DOHH2 (cell line): ENCODE measurements at regions not wholly inside any gene's neighbourhood (a gene's known extent, or its start where the extent isn't known, plus 50 kb on each side); places are given as distances from the start of the nearest gene placed in this dataset.

Experiments used
- H3F3A ChIP-seq: fragments of 200-600 bp; sonication (generic), shearing (Covaris generic); 2 replicates; pipeline ENCODE4 v1.6.0; 2016; ENCODE audit warnings: antibody characterized with exemption, mild to moderate bottlenecking; ENCODE audit not compliant: control insufficient read depth, insufficient read depth
- H3K27ac ChIP-seq: fragments of 200-600 bp; sonication (generic); 2 replicates; pipeline ENCODE4 v1.5.1; 2014; ENCODE audit warnings: low read depth, mild to moderate bottlenecking, low read length, moderate library complexity
- H3K27me3 ChIP-seq: fragments of 200-600 bp; sonication (generic); 2 replicates; pipeline ENCODE4 v1.6.1; 2014; ENCODE audit warnings: mild to moderate bottlenecking, low read length, mixed read lengths; ENCODE audit not compliant: control insufficient read depth
- H3K36me3 ChIP-seq: fragments of 200-600 bp; sonication (generic); 2 replicates; pipeline ENCODE4 v1.6.1; 2014; ENCODE audit warnings: mild to moderate bottlenecking, low read length, moderate library complexity, mixed read lengths; ENCODE audit not compliant: control insufficient read depth
- H3K4me1 ChIP-seq: fragments of 200-600 bp; sonication (generic); 2 replicates; pipeline ENCODE4 v1.6.1; 2014; ENCODE audit warnings: mild to moderate bottlenecking, low read length, mixed read lengths; ENCODE audit not compliant: control insufficient read depth
- H3K4me2 ChIP-seq: fragments of 200-600 bp; sonication (generic); 2 replicates; pipeline ENCODE4 v1.6.0; 2014; ENCODE audit warnings: mild to moderate bottlenecking, low read length, moderate library complexity
- H3K4me3 ChIP-seq: fragments of 200-600 bp; sonication (generic); 2 replicates; pipeline ENCODE4 v1.5.1; 2014; ENCODE audit warnings: mild to moderate bottlenecking, low read length, mixed read lengths
- H3K79me2 ChIP-seq: fragments of 200-600 bp; sonication (generic); 2 replicates; pipeline ENCODE4 v1.6.1; 2014; ENCODE audit warnings: mild to moderate bottlenecking, low read length, mixed read lengths; ENCODE audit not compliant: control insufficient read depth
- H3K9me2 ChIP-seq: fragments of 200-600 bp; sonication (generic); replicated peaks from 2 replicates; pipeline ENCODE4 v1.6.1; 2014; ENCODE audit warnings: mild to moderate bottlenecking, low read length, mixed read lengths; ENCODE audit not compliant: control insufficient read depth
- H3K9me3 ChIP-seq: fragments of 200-600 bp; sonication (generic); 2 replicates; pipeline ENCODE4 v1.6.1; 2014; ENCODE audit warnings: antibody characterized with exemption, low read length, mixed read lengths; ENCODE audit not compliant: control insufficient read depth, insufficient read depth
- H4K20me1 ChIP-seq: fragments of 200-600 bp; sonication (generic); 2 replicates; pipeline ENCODE4 v1.6.0; 2014; ENCODE audit warnings: low read depth, mild to moderate bottlenecking, antibody characterized with exemption, low read length, moderate library complexity; ENCODE audit not compliant: control insufficient read depth, insufficient read depth
- EZH2phosphoT487 ChIP-seq: fragments of 200-600 bp; sonication (generic); IDR thresholded peaks from 2 replicates; pipeline ENCODE4 v1.6.1; 2017; ENCODE audit warnings: borderline replicate concordance, mild to moderate bottlenecking, antibody characterized with exemption, low read length, moderate library complexity, mixed read lengths
- TF ChIP-seq, protein P1 (sequence below): fragments of 200-600 bp; sonication (generic); IDR thresholded peaks from one replicate; pipeline ENCODE4 v1.5.1; 2014; ENCODE audit warnings: antibody characterized with exemption, mild to moderate bottlenecking, low read depth, low read length; ENCODE audit not compliant: poor library complexity, severe bottlenecking

- Histone ChIP-seq H3K36me3 (no peaks in the 10 kb centered on the region), H3F3A (no peaks in the 10 kb centered on the region), H3K4me2 (no peak overlapping the region), H3K4me3 (no peak overlapping the region), H3K27ac (no peak overlapping the region), H3K4me1 (no peaks in the 10 kb centered on the region), H3K9me2 (no peaks in the 10 kb centered on the region), H3K27me3 (no peaks in the 10 kb centered on the region), H3K79me2 (no peaks in the 10 kb centered on the region), H3K9me3 (no peaks in the 10 kb centered on the region), H4K20me1 (no peaks in the 10 kb centered on the region)
- TF ChIP-seq EZH2phosphoT487: no peak
- TF ChIP-seq, protein P1, sequence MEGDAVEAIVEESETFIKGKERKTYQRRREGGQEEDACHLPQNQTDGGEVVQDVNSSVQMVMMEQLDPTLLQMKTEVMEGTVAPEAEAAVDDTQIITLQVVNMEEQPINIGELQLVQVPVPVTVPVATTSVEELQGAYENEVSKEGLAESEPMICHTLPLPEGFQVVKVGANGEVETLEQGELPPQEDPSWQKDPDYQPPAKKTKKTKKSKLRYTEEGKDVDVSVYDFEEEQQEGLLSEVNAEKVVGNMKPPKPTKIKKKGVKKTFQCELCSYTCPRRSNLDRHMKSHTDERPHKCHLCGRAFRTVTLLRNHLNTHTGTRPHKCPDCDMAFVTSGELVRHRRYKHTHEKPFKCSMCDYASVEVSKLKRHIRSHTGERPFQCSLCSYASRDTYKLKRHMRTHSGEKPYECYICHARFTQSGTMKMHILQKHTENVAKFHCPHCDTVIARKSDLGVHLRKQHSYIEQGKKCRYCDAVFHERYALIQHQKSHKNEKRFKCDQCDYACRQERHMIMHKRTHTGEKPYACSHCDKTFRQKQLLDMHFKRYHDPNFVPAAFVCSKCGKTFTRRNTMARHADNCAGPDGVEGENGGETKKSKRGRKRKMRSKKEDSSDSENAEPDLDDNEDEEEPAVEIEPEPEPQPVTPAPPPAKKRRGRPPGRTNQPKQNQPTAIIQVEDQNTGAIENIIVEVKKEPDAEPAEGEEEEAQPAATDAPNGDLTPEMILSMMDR: no peak
Observed at GRCh38 chr13:82116422-82116989, 1765.8 kb downstream of the SLITRK1 start.

DNA sequence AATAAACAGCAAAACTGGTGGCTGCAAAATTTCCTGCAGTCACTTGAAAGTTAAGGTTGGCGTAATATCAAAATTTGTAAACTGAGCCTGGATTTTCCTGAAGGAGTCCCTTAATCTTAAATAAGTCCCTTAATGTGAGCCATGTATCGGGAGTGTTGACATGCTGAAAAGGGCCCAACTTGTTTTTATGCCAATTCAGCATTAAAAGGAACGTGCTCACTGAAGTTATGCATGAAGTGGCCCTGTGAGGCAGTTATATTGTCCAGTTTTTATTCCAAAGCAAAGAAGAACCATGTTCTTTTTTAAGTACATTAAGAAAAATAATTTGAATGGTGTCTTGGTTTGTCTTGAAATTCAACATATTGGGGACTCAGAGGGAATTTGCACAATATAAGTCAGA is 1766.9 kb downstream of the SLITRK1 start:
- H3K27ac ChIP-seq: no peak overlapping the region
- H3K27me3 ChIP-seq: no peaks in the 10 kb centered on the region
- no peaks in the 10 kb centered on the region for H3K36me3 ChIP-seq
- no peaks in the 10 kb centered on the region for H3K9me3 ChIP-seq
- no peak overlapping the region for H3K4me3 ChIP-seq
- no peaks in the 10 kb centered on the region for H3F3A ChIP-seq
- H3K9me2 ChIP-seq: no peaks in the 10 kb centered on the region
- TF ChIP-seq EZH2phosphoT487: no peak
- TF ChIP-seq, protein P1: no peak
- no peaks in the 10 kb centered on the region for H3K4me1 ChIP-seq
- H3K4me2 ChIP-seq: no peak overlapping the region
- no peaks in the 10 kb centered on the region for H4K20me1 ChIP-seq
- H3K79me2 ChIP-seq: no peaks in the 10 kb centered on the region

- Histone ChIP-seq H3K9me3 (no peaks in the 10 kb centered on the region), H3K9me2 (no peaks in the 10 kb centered on the region), H4K20me1 (no peaks in the 10 kb centered on the region), H3K4me1 (no peaks in the 10 kb centered on the region), H3K36me3 (no peaks in the 10 kb centered on the region), H3F3A (no peaks in the 10 kb centered on the region), H3K4me2 (no peak overlapping the region), H3K79me2 (no peaks in the 10 kb centered on the region), H3K4me3 (no peak overlapping the region), H3K27ac (no peak overlapping the region), H3K27me3 (no peaks in the 10 kb centered on the region)
- TF ChIP-seq, protein P1: no peak
- no peak for TF ChIP-seq EZH2phosphoT487
Observed at GRCh38 chr13:82096256-82096655, 1755.3 kb upstream of the SPRY2 start.
